ENCODE measurements at regions not wholly inside any gene's neighbourhood (a gene's known extent, or its start where the extent isn't known, plus 50 kb on each side); places are given as distances from the start of the nearest gene placed in this dataset.
"Not testable (repeated sequence)": the region's sequence is repeated elsewhere in the genome, so short reads cannot be mapped to it uniquely, and the experiment has no call there.

DNA sequence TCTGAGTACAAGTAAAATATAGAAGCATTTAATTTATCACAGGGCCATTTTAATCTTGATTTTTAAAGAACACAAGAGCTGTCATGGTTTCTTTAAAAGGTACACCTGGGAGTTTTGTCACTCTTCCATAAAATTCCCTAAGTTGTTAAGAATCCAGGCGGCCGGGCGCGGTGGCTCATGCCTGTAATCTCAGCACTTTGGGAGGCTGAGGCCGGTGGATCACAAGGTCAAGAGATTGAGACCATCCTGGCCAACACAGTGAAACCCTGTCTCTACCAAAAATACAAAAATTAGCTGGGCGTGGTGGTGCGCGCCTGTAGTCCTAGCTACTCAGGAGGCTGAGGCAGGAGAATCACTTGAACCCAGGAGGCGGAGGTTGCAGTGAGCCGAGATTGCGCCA is 278.3 kb downstream of the PCDH17 start:
- DNase-seq (ENCODE audit: low read depth), result not testable (repeated sequence)

DNA sequence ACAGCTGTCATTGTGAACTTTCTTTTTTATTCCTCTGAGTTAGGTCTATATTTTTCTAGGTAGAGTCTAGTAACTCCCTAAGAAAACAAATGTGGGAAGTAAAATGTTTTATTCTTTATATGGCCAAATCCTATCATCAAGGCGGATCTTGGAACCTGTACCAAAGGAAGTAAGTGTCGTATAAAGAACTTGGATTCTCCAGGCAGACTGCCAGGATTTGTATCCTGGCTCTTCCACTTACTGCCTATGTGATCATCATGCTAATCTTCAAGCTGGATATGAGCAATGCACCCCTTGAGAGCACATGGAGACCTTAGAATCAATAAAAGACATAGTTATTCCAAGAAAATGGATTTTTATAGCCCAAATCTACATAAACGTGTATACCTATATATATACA is 286.5 kb downstream of the PCDH17 start:
- no peak for DNase-seq (ENCODE audit: low read depth)

DNA sequence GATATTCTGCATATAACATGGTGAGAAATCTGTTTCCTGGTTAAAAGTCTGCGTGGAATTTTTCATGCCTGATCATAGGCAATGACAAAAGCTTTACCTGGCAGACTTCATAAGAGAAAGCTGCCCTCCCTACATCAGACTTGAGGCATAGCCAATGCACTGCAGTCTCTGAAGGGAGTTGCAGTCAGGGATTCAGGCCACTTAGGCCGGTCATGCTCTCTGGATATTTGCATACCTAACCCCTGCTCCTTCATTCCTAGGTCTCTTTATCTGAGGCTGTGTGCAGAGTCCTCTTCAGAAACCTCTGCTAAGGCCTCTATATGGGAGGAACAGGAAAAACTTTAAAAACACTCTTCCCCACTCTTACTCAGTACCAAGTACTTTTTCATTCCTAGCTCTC is 287.4 kb downstream of the PCDH17 start:
- no peak for DNase-seq (ENCODE audit: low read depth)

DNA sequence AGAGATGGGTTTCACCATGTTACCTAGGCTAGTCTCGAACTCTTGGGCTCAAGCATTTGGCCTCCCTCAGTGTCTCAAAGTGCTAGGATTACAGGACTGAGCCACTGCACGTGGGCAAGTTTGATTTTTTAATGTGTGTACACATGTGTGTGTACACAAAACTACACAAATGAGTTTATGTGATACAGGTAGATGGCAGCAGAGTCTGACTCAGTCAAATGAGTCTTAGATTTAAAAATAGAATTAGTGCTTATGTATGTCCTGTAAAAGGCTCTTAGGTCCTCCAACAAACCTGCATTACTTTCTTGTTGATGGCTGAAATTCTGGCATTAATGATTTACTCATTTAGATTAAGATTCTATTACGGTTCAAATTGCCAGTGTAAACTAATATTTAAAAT is 293.7 kb downstream of the PCDH17 start:
- no peak for DNase-seq (ENCODE audit: low read depth)

DNA sequence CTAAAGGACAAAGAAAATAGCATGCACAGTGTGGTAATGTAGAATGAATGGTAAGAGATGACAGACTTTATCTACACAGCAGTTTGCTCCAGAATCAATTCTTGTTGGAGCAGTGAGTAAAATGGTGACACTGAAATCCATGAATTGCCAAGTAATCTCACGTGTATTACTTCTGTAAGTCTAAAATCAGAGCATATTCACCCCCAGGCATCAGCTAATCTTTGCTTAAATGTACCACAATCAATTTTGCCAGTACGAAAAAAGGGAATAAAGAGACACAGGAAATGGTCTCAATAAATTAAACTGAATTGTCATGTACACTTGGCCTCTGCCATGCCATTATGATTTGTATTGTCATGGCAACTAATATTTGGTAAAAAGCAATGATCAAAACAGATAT is 294.2 kb downstream of the PCDH17 start:
- no peak for DNase-seq (ENCODE audit: low read depth)

DNA sequence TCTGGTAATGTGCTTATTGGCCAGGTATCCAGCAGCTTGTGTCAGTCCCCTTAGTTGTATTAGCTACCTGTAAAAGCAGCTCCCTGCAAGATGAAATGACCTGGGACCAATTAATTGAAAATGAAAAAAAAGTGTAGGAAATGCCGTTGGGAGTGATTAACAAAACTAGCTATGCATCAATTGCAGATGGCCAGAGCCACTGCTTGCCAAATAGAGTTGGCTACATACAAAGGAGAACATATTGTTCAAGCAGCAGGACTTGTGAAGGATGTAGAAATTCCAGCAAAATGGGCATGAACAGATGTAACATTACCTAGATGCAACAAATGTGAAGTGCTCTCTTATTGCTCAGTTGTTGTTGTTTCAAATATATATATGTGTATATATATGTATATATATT is 300.5 kb downstream of the PCDH17 start:
- DNase-seq (ENCODE audit: low read depth), result no peak

DNA sequence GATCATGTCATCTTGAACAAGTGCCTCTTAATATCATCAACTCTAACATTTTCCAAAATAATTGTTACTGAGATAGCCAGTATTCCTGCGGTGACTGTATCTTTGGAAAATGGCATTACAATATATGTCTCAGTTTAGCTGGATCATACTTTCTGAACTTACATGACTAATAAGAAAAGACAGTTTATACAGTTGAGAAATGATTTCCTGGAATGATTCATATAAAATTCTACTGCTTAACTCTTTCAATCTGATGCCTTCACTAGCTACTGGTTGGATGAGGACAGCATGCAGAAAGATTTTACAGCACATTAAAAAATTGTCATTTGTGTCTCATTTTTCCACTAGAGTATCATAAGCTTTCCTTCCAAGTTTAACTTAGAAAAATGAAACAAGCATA is 302.1 kb downstream of the PCDH17 start:
- no peak for DNase-seq (ENCODE audit: low read depth)

DNA sequence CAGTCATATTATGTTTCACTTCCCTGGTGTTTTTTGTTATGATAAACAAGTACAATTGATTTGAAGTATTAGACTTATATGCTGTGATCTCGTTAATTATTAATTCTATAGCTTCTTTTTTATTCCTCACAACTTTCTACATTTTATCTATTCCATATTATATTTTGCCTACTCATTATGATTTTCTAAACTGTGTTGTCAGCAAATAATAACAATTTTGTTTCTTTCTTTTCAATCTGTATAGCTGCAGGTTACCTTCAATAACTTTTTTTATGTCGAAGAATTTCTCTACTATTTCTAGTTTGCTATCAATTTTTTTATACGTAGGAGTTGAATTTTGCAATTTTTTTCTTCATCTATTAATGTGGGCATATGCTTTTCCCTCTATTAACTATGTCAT is 304.4 kb downstream of the PCDH17 start:
- DNase-seq (ENCODE audit: low read depth), result no peak

DNA sequence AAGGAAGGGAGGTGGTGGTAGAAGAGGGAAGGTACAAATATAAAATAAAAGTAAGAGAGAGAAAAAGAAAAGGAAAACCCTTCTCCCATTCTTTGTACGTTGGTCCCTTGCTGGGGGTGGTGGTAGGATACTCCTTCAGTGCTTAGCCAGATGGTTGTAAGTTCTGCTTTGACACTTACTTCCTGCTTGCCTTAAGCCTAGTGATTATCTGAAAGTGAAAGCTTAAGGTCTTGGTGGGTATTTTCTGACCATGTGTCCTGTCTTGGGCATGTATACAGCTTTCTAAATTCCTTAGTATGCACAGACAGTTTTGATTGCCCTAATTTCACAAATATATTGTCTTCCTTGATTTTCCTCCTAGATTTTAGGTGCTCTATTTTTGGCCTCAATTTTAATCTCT is 314.8 kb downstream of the PCDH17 start:
- DNase-seq (ENCODE audit: low read depth), result no peak

DNA sequence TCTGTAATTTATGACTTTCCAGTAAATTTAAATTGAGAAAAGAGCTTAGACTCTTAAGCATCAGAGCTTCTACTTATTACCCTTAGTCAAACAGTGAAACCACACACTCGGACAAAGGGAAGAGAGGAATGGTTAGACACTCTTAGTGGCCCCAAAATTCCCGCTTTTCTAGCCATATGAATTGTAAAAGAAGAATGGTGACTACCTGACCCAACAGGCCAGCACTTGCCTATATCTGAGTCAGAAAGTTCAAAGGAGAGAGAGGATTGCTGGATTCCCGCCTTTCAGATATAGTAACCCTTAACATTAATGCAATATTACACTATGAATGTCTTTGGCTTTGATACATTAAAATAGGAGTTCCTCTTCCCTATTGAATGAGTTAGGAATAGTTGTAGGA is 317.3 kb downstream of the PCDH17 start:
- DNase-seq (ENCODE audit: low read depth), result no peak

DNA sequence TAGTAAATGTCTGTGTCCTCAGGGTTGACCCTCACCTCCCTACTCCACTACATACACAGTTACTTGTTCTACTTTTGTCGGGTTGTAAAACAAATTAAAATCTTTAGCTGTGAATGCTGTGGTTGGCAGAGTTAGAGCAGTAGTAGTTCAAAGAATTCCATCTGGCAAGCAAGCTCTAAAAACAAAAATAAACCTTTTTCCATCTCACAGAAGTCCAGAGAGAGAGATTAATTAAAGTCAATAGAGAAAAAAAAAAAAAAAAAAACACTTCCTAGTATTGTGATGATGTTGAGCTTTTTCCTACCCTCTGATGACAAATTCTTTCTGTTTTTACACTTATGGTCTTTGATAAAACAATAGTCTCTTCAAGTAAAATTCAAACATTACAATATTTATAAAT is 338.4 kb downstream of the PCDH17 start:
- no peak for DNase-seq (ENCODE audit: low read depth)

DNA sequence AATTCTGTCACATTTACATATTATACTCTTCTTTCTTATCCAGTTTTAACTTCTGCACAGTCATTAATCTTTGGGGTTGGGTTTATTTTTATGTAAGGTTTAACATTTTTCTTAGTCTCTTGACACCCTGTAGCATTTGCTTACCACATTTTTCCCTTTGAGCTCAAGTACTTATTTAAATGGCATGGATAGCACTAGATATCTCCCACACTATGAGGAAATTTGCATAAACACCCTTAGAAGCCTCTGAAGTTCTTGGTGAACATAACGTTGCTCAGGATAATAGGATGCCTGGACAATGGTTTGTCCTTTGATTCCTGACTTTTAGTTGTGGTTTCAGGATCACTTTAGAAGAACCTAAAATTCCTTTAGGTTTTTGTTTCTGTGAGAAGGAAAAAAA is 338.9 kb downstream of the PCDH17 start:
- no peak for DNase-seq (ENCODE audit: low read depth)

DNA sequence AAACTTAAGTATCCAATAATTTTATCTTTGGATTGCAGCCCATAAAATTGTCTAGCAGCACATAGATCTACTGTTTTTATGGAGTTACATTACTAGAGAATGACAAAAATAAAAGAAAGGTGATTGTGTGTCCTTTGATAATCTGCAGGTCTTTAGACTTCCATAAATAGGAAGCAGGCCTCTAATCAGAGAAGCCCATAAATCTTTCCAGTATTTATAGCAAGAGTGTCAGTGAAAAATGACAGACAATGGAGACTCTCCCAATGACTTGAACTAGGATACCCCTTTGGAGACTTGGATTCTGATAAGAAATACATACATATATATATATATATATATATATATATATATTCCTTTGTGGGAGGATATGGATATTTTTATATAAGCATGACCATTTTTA is 351.2 kb downstream of the PCDH17 start:
- DNase-seq (ENCODE audit: low read depth), result no peak

DNA sequence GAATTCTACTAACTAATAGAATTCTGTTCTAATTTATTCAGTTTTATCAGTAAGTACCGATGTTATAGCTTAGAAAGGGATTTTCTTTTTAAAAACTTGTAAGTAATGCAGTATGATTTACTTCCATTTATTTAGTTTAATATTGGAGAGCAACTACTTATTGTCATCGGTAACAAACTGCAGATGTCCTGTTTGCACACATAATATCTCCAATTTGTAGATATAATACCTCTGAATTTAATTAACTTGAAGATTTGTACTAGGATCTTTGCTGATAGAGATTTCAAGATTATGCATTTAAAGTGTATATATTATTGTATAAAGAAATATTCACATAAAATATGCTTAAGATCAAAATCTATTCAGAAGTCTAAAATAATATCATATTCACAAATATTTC is 356.7 kb downstream of the PCDH17 start:
- no peak for DNase-seq (ENCODE audit: low read depth)

DNA sequence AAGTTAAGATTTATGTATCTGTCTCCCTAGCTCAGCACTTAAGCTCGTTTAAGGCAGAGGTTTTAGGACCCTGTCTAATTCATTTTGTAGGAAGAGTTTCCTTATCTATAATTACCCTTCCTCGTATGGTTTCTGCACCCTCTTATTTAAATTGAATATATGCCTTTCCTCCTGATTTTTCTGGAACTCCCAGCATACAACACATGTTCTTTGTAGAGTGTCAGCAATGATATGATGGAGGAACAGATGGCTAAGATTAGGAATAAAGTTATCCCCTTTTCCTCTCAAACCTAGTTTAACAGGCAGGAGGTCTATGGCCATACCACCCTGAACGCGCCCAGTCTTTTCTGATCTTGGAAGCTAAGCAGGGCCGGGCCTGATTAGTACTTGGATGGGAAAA is 359.5 kb downstream of the PCDH17 start:
- DNase-seq (ENCODE audit: low read depth), result no peak

DNA sequence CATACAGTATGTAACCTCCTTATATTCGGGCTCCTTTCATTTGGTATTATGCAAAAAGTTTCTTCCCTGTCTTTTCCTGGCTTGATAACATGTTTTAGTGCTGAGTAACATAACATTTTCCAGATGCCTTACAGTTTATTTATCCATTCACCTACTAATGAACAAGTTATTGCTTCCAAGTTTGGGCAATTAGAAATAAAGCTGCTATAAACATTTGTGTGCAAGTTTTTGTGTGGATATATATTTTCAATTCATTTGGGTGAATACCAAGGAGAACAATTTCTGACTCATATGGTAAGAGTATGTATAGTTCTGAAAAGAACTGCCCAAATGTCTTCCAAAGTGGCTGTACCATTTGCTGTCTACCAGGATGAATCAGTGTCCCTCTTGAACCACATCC is 360.9 kb downstream of the PCDH17 start:
- no peak for DNase-seq (ENCODE audit: low read depth)

DNA sequence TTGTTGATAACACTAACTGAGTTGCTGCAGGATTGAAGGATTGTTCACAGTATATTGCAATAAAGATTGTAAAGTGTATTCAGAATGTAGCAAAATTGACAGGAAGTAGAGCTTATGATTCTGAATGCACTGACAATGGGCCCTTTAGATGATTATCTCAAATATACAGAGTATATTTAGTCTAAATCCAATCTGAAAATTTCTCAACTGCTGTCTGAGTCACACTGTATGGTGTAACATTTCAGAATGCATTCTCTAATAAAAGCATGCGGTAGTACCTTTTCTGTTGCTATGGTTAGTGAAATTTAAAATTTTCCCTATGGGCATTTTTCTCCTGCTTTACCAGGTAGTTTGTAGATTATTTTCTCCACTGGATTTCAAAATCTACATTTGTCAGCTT is 365.2 kb downstream of the PCDH17 start:
- no peak for DNase-seq (ENCODE audit: low read depth)

DNA sequence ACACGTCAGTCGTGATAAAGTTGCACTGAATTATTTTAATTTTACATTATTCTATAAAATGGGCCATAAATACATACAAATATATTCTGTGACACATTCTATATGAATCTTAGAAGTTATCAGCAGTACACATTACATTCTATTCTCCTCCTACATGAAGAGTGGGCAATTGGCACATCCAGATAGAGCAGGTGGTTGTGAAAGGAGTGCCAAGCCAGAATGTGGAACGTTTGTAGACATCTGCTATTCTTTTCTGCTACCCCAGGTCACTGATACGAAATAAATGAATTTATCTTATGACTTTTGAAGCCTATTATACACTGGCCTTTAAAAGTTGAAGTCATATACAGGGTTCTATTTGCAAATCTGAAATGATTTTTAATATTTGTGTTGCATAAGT is 373.2 kb downstream of the PCDH17 start:
- DNase-seq (ENCODE audit: low read depth), result no peak

DNA sequence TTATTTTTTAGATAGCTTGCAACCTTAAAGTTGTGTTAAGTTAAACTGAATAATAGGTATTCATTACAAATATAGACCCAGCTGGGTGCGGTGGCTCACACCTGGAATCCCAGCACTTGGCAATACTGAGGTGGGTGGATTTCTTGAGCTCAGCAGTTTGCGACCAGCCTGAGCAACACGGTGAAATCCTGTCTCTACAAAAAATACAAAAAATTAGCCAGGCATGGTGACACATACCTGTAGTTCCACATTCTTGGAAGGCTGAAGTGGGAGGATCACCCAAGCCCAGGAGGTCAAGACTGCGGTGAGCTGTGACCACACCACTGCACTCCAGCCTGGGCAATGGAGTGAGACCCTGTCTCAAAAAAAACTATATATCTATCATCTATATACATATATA is 386.5 kb downstream of the PCDH17 start:
- no peak for DNase-seq (ENCODE audit: low read depth)

DNA sequence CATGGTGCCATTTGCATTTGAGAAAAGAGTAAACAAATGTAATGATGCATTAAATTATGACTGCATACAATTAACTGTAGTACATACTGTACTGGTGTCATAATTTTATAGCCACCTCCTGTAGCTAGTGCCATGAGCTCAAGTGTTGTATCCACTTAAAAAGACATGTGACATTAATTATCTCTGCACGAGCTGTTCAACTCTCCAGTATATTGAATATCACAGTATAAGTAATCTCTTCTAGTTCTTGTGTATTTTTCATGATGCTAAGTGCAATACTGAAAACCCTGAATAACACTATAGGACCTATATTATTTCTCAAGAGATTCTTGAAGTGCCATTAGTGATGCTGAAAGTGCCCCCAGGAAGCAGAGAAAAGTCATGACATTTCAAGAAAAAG is 387.3 kb downstream of the PCDH17 start:
- DNase-seq (ENCODE audit: low read depth), result no peak

DNA sequence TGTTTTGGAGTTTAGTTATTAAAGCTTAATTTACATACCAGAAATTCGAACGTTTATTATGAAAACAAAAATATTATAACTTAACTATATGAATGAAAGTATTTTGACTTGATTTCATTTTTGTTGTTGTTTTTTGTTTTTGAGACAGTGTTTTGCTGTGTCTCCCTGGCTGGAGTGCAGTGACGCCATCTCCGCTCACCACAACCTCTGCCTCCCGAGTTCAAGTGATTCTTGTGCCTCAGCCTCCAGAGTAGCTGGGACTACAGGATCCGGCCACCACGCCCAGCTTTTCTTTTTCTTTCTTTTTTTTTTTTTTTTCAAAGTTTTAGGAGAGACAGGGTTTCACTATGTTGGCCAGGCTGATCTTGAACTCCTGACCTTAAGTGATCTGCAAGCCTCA is 392.6 kb downstream of the PCDH17 start:
- DNase-seq (ENCODE audit: low read depth), result no peak

DNA sequence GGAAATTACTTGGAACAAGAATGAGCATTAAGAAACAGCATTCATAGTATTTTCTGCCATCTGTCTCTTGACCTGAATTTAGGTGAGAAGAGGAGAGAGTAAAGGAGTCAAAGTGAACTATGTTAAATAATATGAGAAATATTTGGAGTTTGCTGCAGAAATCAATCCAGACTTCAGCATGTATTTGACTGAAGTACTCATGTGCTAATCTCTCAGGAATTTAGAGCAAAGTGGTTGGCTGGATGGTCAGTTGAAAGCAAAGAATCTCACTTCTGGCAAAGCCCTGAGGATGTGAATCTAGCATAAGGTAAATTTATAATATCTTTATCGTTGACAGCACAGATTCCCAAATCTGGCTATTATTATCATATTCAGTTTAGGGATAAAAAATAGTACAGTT is 394.3 kb downstream of the PCDH17 start:
- no peak for DNase-seq (ENCODE audit: low read depth)

DNA sequence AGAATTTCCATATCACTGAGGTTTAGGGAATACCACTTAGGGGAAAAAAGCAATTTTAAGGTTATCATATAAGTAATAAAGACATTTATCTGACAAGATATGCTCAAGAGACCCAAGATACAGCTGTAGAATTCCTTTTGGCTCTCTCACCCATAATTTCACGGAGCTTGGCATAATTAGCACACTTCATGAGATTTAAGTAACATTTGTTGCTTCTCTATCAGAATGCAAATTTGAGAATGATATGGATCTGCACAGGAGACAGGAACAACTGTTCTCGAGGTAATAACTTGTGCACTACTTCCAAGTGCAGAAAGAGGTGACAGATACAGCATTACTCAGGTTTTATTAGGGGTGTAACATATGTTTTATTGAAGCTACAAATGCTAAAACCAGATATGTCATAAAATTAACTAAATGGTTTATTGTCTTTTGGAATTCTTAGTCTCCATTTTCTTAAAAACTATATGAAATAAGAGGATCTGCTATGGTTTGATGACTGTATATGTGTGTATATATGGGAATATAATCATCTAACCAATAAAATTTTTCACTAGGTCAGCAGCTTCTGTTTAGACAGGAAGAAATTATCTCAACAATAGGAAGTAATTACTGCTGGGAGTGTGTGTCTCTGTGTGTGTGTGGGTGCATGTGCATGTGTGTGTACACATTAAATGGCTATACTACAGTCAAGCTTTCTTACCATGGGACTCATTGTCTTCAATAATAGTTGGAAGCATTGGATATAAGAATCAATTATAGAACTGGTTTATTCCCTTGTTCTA is 401.3 kb downstream of the PCDH17 start:
- DNase-seq (ENCODE audit: low read depth), result no peak

DNA sequence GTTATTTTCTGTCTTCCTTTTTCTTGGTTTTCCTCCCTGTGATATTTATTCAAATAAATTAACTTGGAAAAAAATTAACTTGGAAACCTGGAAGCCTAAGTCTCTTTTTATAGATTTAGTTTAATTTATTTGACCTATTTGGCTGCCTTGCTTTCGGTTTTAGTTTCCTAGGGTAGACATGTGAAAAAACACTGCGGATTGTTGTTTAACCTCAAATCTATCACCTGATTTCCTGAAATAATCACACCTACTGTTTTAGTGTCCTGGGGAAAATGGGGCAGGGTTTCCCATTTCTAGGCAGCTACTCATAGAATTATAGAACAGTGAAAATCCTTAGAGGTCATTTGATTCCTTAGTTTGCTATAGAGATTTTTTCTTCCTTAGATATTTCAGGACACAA is 412.4 kb downstream of the PCDH17 start:
- no peak for DNase-seq (ENCODE audit: low read depth)

DNA sequence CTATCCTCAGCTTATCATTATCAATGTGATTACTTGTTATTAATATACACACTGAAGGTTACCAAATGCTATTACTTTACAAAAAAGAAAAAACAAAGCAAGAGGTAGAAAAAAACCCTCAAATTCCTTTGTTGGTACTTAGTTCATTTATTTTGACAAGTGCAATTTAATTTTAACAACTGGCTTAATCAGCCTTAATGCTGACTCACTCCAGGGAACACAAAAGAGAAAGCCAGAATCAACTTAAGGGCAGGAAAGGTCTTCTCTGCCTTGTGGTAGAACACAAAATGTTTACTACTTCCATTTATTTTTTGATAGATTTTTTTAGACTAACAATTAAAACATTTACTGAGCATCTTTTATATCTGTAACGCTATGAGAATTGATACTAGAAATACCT is 417.1 kb downstream of the PCDH17 start:
- no peak for DNase-seq (ENCODE audit: low read depth)

Data from stimulated activated CD4-positive, alpha-beta T cell treated with anti-CD3 and anti-CD28 coated beads, Interleukin-2, amount 100 ng/mL, for 4 hours (primary cell).